Right lobe of liver (tissue), 6 donors: ENCODE measurements at regions not wholly inside any gene's neighbourhood (a gene's known extent, or its start where the extent isn't known, plus 50 kb on each side); places are given as distances from the start of the nearest gene placed in this dataset.

ENCODE experiments used
- ATAC-seq, 4 donors: fragments of 200-7000 bp; cut with Tn5 transposase; one replicate each; pipeline ENCODE4 v1.9.1; 2020; ENCODE audit warnings: mild to moderate bottlenecking in 4 of 4, moderate library complexity in 4 of 4
- DNase-seq, 3 donors: peaks; one replicate each; pipeline ENCODE4 v3.0.0-alpha.2; 2020
- H3K27ac ChIP-seq, 3 donors: fragments of 200-600 bp; one replicate each; pipeline ENCODE4 v1.8.0; 2022
- H3K27me3 ChIP-seq, 2 donors: fragments of 200-600 bp; one replicate each; pipeline ENCODE4 v1.8.0; 2022
- H3K36me3 ChIP-seq, 4 donors: fragments of 200-600 bp; sonication (generic) in 1 of 4; one replicate each; pipeline versions ENCODE4 v1.5.1 to v1.8.0; 2017 to 2022; ENCODE audit warnings: control low read depth in 1 of 4
- H3K4me1 ChIP-seq, 4 donors: fragments of 200-600 bp; sonication (generic) in 1 of 4; one replicate each; pipeline versions ENCODE4 v1.5.1 to v1.8.0; 2017 to 2022; ENCODE audit warnings: control low read depth in 1 of 4
- H3K4me3 ChIP-seq, 3 donors: fragments of 200-600 bp; one replicate each; pipeline ENCODE4 v1.8.0; 2022
- H3K9me3 ChIP-seq, 4 donors: fragments of 200-600 bp; sonication (generic) in 1 of 4; one replicate each; pipeline versions ENCODE4 v1.5.1 to v1.8.0; 2017 to 2022; ENCODE audit warnings: control low read depth in 1 of 4
- CTCF ChIP-seq, 4 donors: fragments of 200-600 bp in 3 of 4; fragments of 450-650 bp in 1 of 4; IDR thresholded peaks; one replicate each; pipeline versions ENCODE4 v1.5.1 to v1.8.0; 2016 to 2022; ENCODE audit warnings: antibody characterized with exemption in 4 of 4, mild to moderate bottlenecking in 2 of 4
- POLR2A ChIP-seq: fragments of 450-650 bp; IDR thresholded peaks from one replicate; pipeline ENCODE4 v1.6.1; 2017; ENCODE audit warnings: antibody characterized with exemption, mild to moderate bottlenecking
- WGBS: methylation state at CpG from one replicate; pipeline ENCODE4 v1.1.6; 2018; ENCODE audit warnings: low coverage, low lambda C conversion rate; ENCODE audit not compliant: insufficient coverage; ENCODE audit errors: missing lambda C conversion rate; 5-methylcytosine and 5-hydroxymethylcytosine counted together
- intact Hi-C, 2 donors: fragments of 100-400 bp; cut with DNase I; formaldehyde crosslinking; loops; one replicate each; pipeline versions ENCODE4 v1.11.2 to v1.14.1; 2022
- donor health status: DM: no; HTN: yes; CAD: no.
- donor health status: DM: no; HTN: no; CAD: no.
- donor health status: DM: no; HTN: no; CAD: no.
- donor health status: DM: no; HTN: yes; CAD: no.
- donor health status: DM: no; HTN: yes; CAD: no.

DNA sequence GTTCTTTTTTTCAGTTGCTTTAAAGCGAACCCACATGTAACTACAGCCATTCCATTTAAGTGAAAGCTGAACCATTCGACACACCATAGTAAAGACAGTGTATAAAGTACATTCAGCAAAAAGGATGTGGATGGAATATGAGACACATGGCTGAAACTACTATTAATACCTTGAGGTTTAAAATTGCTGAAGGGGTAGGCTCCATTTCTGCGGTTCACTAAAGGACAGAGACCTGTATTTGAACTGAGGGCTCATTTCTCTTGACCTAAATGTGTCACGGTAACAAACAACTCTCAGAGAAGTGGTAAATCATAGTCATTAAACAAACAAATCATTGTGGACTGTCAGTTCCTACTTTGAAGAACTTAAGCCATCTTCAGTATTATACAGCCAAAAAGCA is 1085.6 kb upstream of the TENM3 start:
- no peaks in the 10 kb centered on the region for H3K36me3 ChIP-seq
- no peaks in the 10 kb centered on the region for H3K4me1 ChIP-seq
- WGBS: 54% methylated on average over 4 of the region's 4 CpGs
- H3K9me3 ChIP-seq: no peaks in the 10 kb centered on the region
- TF ChIP-seq CTCF (IDR thresholded peaks at IDR 0.05): no peak
- no peak for TF ChIP-seq POLR2A
- no peak overlapping the region for H3K4me3 ChIP-seq
- no peak overlapping the region for H3K27ac ChIP-seq
- ATAC-seq (no peak), DNase-seq (no peak)
- H3K27me3 ChIP-seq: no peaks in the 10 kb centered on the region
- intact Hi-C loops: no loop called here

DNA sequence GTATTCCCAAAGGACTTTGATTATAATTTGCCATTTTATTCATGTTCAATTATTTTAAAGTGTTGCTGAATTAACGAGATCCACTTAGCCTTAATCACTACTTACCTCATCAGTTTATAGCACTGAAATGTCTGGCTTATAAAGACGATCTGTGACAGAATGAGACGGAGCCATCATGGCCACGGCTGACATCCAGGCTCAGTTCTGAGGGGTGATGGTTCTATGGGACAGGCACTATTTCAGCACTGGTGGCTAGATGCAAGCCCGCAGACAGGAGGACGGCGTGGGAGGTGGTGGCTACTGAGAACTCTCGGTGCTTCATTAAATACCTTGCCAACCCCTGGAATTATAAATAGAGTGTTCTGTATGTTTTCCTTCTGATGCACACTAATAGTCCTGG is 1084.2 kb upstream of the TENM3 start:
- Histone ChIP-seq H3K36me3 (no peaks in the 10 kb centered on the region), H3K27me3 (no peaks in the 10 kb centered on the region), H3K4me1 (no peaks in the 10 kb centered on the region), H3K4me3 (no peak overlapping the region), H3K9me3 (no peaks in the 10 kb centered on the region), H3K27ac (no peak overlapping the region)
- intact Hi-C loops: no loop called here
- no peak for DNase-seq
- ATAC-seq: no peak
- 61% methylated on average over 8 of the region's 8 CpGs for WGBS
- TF ChIP-seq POLR2A (no peak), CTCF (IDR thresholded peaks at IDR 0.05) (no peak)

- Histone ChIP-seq H3K4me1 (no peaks in the 10 kb centered on the region), H3K9me3 (no peaks in the 10 kb centered on the region), H3K4me3 (no peak overlapping the region), H3K27me3 (no peaks in the 10 kb centered on the region), H3K36me3 (no peaks in the 10 kb centered on the region), H3K27ac (no peak overlapping the region)
- intact Hi-C loops: no loop called here
- DNase-seq (no peak), ATAC-seq (no peak)
- TF ChIP-seq POLR2A: no peak
- WGBS: 44% methylated on average over 4 of the region's 4 CpGs
These were observed 1081.5 kb upstream of the TENM3 start for GRCh38 chr4:181161669-181162068.

- no peaks in the 10 kb centered on the region for H3K36me3 ChIP-seq
- WGBS: 42% methylated on average over 2 of the region's 2 CpGs
- H3K4me3 ChIP-seq: no peak overlapping the region
- intact Hi-C loops: no loop called here
- TF ChIP-seq POLR2A (no peak), CTCF (IDR thresholded peaks at IDR 0.05) (no peak)
- H3K27ac ChIP-seq: no peak overlapping the region
- no peaks in the 10 kb centered on the region for H3K9me3 ChIP-seq
- ATAC-seq (no peak), DNase-seq (no peak)
- no peaks in the 10 kb centered on the region for H3K4me1 ChIP-seq
- no peaks in the 10 kb centered on the region for H3K27me3 ChIP-seq
These were observed 1080.9 kb upstream of the TENM3 start for GRCh38 chr4:181162266-181162665.

- WGBS: 51% methylated on average over 6 of the region's 6 CpGs
- Histone ChIP-seq H3K27me3 (no peaks in the 10 kb centered on the region), H3K36me3 (no peaks in the 10 kb centered on the region), H3K4me3 (no peak overlapping the region), H3K27ac (no peak overlapping the region), H3K9me3 (no peaks in the 10 kb centered on the region), H3K4me1 (no peaks in the 10 kb centered on the region)
- ATAC-seq: no peak
- TF ChIP-seq CTCF (IDR thresholded peaks at IDR 0.05): no peak
- TF ChIP-seq POLR2A: no peak
- intact Hi-C loops: no loop called here
- DNase-seq: no peak
These were observed 1080.5 kb upstream of the TENM3 start for GRCh38 chr4:181162676-181163075.
